Fibroblast of skin of left quadriceps (primary cell): ENCODE measurements at regions not wholly inside any gene's neighbourhood (a gene's known extent, or its start where the extent isn't known, plus 50 kb on each side); places are given as distances from the start of the nearest gene placed in this dataset.

Source experiments
- DNase-seq, 2 experiments: peaks; one replicate each; pipeline ENCODE4 v3.0.0-alpha.2; 2013; ENCODE audit warnings: low read depth in 2 of 2

GRCh38 chr16:73756289-73757178, 540.1 kb upstream of the PSMD7 start:
- no peak for DNase-seq

GRCh38 chr16:73753931-73754330, 542.7 kb upstream of the PSMD7 start:
- no peak for DNase-seq

GRCh38 chr16:73750639-73751038, 546.0 kb upstream of the PSMD7 start:
- DNase-seq, result no peak

GRCh38 chr16:73747328-73747727, 549.3 kb upstream of the PSMD7 start:
- DNase-seq, result no peak

DNA sequence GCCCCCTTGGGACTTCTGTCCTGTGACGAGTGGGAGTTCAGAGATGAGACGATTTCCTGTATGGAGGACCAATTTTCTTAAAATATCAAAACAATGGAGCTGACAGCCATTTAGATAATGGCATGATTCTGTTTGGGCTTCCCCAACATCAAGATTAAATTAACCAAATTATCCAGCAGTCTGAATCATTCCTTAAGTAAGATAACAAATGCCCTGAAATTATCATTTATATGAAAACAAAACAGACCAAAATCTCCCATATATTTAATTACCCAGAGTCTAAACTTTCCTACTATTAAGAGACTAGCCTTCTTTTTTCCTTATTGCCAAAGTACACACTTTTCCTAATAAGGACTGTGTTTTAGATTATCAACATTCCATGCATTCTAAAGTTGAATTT, 550.1 kb upstream of the PSMD7 start:
- no peak for DNase-seq

GRCh38 chr16:73743665-73744496, 552.7 kb upstream of the PSMD7 start:
- DNase-seq, result no peak

DNA sequence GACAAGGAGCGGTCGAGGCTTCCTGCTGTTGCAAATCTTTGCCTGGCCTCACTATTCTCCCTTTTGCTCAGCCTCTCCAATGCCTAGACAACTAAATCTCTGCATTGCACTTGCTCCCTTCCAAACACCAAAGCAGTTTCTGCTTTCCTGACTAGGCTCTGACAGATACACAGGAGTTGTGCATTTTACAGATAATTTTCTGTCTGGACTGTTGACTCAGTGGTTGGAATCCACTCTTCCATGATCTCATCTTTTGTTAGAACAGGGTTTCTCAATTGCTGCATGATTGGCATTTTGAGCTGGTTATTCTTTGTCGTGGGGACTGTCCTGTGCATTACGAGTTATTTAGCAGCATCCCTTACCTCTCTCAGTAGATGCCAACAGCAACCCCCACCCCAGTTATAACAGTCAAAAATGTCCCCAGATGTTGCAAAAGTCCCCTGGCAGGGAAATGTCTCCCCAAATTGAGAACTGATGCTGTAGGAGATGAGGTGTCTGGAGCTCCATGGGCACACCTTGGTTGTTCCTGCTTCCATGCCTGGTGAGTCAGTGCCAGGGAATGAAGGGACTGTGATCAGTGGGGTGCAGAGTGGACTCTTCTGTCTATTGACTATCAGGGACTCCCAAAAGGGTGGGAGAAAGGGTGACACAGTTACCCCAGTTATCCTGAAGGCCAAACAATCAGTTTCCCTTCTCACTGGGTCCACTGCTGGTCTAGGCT, 557.4 kb upstream of the PSMD7 start:
- no peak for DNase-seq

- no peak for DNase-seq
Measured at GRCh38 chr16:73738266-73738665, 558.3 kb upstream of the PSMD7 start.

DNA sequence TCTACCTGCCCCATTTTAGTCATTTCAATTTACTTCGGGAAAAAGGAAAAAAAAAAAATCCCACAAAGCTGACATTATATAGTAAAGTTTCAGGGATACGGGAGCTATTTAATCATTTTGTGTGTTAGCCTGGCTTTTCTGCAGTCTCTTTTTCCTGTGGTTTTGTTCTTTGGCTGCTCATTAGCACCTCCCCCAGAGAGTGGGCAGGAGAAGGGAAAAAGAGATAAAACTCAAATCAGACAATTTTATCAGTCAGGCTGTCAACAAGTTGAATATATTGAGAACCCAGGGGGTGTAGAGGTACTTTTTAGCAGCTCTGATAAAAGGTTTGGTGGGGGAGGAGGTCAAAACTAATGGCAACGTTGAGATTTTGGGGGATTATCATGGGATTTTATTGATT, 559.0 kb upstream of the PSMD7 start:
- no peak for DNase-seq

DNA sequence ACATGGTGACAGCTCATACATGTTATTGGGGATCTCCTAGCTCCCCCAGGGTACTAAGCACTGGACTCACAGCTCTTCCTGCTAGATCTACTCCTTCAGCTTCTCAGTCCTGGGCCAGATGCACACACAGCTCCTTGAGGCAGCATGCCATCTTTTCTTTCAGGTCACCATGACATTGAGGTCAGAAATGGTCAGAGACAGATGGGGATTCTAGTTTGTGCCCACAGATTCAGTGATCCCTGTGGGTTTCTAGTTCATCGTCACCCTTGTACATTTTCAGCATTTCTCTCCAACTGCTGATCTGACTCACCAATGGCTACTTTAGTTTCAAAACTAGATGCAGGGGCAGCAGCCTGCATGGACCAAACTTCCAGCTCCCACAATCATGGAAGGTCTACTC, 560.7 kb upstream of the PSMD7 start:
- DNase-seq, result no peak

- peak; percentile 40 to 42 for DNase-seq
Measured at GRCh38 chr16:73735018-73735417, 561.6 kb upstream of the PSMD7 start.

GRCh38 chr16:73732681-73733080, 563.9 kb upstream of the PSMD7 start:
- no peak for DNase-seq

GRCh38 chr16:73732143-73732542, 564.5 kb upstream of the PSMD7 start:
- no peak for DNase-seq

DNA sequence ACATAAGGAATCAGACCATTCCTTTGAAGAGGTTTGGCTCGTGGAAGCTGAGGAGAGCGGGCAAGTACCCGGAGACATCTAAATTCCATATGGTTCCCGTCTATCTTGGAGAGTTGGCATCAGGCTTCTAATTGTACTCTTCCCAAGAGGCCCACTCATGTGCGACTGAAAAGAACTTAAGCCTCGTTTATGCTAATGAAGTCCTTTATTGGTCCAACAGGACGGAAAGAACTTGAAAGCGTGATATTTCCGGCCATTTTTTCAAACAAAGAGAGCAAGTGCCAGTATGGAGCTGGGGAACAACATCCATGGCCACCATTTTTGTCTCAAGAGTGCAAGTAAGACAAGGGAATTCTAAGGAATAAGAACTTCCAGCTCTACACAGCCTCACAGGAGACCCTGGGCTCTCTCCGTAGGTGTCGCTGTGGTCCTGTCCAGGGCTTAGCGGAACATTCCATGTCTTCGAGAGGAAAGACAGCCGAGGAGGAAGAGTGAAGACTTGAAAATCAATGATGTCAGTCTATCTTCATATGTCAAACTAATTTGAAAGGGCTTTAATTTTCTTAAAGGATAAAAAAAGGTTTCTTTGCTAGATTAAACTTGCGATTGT, 566.0 kb upstream of the PSMD7 start:
- DNase-seq, result no peak

- DNase-seq, result no peak
Measured at GRCh38 chr16:73725156-73725555, 571.5 kb upstream of the PSMD7 start.

DNA sequence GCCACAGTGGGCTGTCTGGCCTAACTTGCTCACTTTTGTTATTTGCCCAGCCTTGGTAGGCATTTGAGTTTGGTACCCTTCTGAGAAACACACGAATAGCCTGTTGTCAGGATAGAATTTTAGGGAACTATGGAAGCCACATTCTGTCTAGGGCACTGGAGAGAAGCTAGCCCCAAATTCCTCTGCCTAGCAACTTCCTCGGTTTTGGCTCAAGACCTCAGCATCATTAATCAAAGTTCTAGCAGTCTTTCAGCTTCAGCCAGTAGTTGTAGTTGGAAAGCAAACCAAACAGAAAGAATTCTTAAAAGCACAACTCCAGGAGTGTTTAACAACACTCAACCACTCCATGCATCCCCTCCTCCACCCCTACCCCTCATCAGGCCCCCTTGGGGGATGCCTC, 572.1 kb upstream of the PSMD7 start:
- DNase-seq, result no peak

DNA sequence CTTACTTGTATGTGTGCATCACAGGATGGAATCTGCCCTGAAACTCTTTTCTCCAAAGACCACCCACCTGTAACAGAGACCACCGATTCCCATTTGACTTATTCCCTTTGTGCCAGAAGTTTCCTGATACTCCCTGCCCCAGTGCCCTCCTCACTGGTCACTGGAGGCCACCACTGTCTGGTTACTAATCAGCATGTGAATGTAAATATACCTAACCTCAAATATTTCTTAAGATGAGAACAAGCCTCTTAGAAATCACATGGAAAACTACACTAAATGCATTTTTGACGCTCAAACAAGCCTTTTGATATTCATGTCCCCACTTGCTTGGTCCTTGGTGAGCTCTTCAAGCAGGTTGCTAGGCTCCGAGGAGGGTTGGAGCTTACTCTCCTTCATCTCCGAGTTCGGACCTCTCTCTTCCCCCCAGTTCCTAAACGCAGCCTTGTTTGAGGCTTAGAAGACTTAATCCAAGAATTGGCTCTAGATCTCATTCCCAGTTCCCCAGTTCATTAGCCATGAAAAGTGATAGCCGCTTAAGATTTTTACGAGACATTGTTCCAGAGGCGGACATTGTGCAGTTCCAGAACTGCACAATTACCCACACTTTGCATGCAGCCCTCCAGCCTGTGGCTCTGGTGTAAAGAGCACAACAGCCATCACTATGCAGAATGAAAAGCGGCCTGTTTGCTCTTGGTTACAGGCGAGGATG, 579.2 kb upstream of the PSMD7 start:
- DNase-seq, result no peak

DNA sequence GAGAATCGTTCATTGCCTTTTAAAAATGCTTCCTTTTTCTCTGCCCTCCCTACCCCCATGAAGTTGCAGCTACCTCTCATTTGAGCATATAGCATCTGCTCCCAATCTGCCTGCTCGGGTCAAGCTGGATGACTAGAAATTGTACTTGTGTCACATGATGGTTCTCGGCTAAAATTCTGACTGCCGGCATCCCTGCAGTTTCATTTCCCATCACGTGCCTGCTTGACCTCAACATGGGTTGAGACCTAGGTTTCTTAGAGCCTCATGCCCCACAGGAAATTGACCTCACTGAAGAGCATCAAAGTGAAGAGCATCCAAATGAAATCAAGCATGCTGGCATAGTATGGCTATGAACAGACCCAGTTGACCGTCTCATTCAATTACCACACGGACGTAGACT, 581.6 kb upstream of the PSMD7 start:
- no peak for DNase-seq

DNA sequence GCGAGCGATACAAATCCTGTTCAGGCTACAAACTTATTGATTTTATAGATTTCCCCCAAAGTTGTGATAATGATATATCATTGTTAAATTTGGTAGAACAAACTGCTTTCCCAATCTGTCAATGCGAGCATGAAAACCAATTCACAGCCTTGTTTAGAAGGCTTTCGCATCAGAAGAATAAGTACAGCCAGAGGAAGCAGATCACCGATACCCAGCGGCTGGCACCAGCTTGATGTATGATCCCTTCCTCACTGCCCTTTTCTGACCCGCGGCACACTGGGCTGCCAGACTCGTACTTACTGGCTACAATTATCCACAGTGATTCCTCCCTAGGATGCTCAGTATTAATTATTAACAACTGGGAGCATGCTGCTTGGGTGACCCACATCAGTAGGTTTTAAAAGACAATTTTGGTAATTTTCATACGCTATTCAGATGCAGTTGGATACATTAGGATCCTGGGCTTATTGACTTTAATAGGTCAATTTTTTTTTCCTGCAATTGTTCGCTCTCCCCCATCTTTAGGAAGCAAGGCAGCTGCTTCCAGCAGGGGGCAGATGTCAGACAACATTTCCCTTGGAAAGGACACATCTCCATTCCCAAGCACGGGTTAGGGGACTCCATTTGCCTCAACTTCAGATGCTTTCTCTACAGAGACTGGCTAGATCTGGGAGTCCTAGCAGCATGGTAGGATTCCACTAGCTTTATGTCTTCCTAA, 582.7 kb upstream of the PSMD7 start:
- DNase-seq, result peak; percentile 17 to 27

- no peak for DNase-seq
Measured at GRCh38 chr16:73713251-73713650, 583.4 kb upstream of the PSMD7 start.
